ENCODE measurements at regions not wholly inside any gene's neighbourhood (a gene's known extent, or its start where the extent isn't known, plus 50 kb on each side); places are given as distances from the start of the nearest gene placed in this dataset.

GRCh38 chr2:194395818-194396217 lies 1261.2 kb upstream of the SLC39A10 start:
- no peak for TF ChIP-seq EZH2 (IDR thresholded peaks at IDR 0.05; ENCODE audit: low read depth, low read length, severe bottlenecking)
- no peak for TF ChIP-seq TCF12 (IDR thresholded peaks at IDR 0.05; ENCODE audit: low read depth, low read length)
- TF ChIP-seq CTCF (IDR thresholded peaks at IDR 0.05; ENCODE audit: control extremely low read depth in 1 of 3, insufficient read depth in 1 of 3, low read depth in 1 of 3, low read length in 3 of 3), result no peak
- TF ChIP-seq SUZ12 (IDR thresholded peaks at IDR 0.05; ENCODE audit: low read length), result no peak
- TF ChIP-seq JUN (IDR thresholded peaks at IDR 0.05; ENCODE audit: low read depth, low read length), result no peak
